HG02973 (cell line): ENCODE measurements at regions not wholly inside any gene's neighbourhood (a gene's known extent, or its start where the extent isn't known, plus 50 kb on each side); places are given as distances from the start of the nearest gene placed in this dataset.

Experiments used
- ATAC-seq: cut with Tn5 transposase; IDR thresholded peaks from one replicate; pipeline ENCODE4 v1.9.1; 2021; ENCODE audit warnings: moderate library complexity; ENCODE audit not compliant: unreplicated experiment

DNA sequence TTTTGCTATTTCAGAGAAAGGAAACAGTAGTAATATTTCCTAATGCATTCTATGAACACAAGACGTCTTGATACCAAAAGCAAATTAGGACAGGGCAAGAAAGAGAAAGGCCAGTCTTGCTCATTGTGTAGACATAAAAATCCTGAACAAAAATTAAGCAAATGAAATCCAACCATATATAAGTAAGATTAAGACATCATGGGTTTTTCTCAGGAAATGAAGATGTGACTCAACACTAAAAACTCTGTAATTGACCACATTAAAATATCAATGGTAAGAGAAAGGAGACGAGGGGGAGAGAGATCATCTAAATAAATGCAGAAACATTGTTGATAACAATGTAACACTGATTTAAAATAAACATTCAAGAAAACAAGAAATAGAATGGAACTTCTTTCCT lies 205.4 kb downstream of the SOD2 start:
- no peak for ATAC-seq

DNA sequence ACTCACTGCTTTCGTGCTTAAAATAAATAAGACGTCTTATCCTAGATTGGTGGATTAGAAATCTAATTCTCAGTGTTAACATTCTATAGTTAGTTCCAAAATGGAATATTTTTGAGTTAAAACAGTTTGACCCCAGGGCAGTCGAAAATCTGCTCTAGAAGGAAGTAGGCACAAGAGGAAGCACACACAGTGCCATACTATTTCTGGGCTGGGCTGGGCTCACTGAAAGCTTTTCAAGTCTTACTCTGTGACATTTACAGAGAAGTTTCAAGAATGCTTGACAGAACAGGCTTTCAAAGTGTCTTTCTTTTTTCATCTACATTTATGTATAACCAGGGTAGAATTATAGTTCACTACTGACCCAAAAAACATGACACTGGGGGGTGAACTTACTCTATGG lies 209.8 kb downstream of the SOD2 start:
- ATAC-seq: no peak

DNA sequence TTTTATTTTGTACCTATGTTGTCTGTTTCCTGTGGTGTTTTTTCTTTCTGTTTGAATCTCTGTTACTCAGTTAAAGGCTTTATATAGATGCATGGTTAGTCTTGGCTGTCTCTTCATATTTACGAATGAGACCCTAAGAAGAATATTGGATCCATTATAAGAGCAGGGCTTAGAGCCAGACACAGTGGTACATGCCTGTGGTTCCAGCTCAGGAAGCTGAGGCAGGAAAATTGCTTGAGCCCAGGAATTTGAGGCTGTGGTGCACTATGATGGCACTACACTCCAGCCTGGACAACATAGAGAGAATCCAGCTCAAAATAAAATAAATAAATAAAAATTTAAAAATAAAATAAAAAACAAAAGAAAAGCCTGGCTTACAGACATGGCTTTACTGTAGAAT lies 211.1 kb downstream of the SOD2 start:
- ATAC-seq: no peak

DNA sequence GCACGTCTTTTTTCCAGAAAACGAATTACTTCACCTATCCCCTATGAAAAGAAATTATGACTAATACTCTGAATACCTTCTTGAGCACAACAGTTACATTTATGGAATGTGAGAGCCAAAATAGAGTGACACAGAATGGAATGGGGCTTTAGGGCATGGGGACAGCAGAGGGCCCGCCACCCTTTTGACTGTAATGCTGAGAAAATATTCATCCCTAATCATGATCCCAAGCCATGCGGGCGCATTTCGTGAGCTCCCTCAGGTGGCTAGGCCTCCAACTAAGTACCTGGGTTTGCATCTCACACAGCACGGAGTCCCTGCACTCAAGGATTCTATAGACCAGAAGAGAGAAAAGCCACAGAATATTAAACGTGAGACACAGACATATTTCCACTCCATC lies 212.6 kb downstream of the SOD2 start:
- ATAC-seq: no peak

DNA sequence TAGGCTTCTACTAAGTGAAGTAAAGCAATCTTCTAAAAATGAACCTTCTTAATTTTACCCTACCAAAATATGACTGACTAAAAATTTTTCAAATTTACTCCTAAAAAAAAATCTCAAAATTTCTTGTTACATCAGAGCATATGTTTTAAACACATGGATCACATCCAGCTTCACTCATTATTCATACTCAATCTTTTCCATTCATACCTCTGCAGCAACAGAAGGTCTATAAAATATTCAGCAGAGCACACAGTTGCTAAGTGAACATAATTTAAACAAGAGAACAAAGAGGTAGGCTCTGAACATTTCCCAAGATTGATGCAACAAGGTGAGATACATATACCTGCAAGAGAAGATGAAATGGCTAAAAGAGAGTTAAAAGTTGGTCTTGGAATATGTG lies 213.9 kb downstream of the SOD2 start:
- no peak for ATAC-seq

DNA sequence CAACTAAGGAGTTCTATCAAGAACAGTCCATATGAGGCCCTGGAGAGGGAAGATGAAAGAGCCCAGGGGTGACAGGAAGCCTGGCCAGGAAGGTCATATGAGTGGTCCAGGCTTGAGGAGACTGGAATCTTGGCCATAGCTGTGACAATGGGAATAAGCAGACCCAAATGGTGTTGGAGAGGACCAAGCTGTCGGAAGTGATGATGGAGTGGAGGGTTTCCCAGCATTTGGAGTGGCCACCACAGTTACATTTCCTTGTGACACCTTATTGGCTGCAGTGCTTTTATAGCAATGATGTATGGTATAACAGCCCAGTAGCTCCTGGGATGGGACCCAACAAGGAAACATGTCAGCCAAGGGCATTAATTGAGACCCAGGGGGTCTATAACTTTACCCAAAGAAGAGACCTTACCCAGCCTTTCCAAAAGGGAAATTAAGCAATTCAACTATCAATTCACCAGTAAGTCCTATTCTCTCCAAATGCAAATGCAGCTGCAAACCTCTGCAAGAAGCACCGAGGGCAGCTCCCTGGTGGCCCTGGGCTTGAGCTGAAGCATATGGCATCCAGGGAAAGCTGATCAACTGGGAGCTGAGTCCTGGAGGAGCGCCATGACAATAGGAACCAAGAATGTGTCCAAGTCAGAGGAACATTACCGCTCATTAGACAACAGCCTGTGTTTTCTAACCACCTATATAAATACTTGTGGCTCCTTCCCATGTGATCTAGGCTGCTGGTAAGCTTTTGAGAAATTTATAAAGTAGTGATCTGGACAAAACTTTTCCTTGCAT lies 219.4 kb downstream of the SOD2 start:
- ATAC-seq: no peak

DNA sequence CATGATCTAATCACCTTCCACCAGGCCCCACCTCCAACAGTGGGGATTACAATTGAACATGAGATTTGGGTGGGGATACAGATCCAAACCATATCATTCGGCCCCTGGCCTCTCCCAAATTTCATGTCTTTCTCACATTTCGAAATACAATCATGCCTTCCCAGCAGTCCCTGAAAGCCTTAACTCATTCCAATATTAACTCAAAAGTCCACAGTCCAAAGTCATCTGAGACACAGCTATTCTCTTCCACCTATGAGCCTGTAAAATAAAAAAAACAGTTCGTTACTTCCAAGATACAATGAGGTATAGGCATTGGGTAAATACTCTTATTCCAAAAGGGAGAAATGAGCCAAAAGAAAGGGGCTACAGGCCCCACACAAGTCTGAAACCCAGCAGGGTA lies 222.6 kb downstream of the SOD2 start:
- no peak for ATAC-seq

DNA sequence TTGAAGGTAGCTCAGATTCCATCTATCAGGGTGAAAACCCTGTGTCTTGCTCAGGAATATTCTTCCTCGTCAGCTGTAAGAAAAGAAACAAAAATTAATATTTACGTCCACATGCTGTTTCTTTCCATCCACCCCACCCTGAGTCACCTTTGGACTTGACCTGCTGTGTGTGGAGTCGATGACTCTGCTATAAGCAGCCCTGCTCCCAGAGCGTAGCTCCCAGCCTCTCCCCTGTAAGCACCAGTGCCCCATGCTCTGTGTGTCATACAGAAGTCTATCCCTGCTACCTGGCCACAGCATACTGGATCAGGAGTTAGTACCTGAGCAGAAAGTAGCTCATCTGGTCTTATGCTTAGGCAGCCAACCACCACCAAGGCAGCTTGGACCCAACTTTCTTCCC lies 223.6 kb downstream of the SOD2 start:
- ATAC-seq: no peak

DNA sequence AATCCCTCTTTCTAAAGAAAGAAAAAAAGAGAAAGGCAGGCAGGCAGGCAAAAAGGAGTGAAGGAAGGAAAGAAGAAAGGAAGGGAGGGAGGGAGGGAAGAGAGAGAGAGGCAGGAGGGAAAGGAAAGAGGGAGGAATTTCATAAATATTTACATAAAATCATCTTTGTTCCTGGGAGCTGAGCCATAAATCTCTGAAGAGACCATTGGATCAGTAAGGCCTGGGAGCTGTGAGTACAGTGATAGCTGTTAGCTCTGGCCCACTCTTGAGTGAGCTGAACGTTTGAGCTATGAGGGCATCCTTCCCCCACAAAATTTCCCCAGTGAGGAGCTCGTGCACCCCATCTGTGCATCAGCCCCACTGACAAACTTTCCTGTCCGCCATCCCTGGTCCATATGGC lies 224.0 kb downstream of the SOD2 start:
- ATAC-seq: no peak

DNA sequence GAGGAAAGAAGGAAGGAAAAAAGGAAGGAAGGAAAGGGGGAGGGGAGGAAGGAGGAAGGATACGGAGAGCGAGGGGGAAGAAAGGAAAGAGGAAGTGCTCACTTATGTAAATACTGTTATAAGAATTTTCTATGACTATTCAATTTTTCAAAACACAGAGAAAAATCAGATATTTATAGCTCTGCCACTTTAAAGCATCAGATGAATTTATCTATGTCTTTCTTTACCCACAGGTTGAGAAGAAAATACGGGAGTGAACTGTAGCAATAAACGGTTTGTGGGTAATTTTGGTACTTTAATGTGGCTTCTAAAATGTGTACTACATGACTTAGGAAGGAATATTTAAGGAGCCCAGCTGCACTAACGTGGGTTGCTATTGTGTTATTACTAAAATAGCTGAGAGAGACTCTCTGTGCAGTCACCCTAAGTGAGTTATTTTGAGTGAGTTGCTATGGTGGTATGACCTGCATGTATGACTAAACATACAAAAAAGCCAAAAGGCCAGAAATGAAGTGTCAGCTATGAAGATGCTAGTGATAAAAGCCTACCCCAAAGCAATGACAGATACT lies 225.5 kb downstream of the SOD2 start:
- ATAC-seq: peak; percentile 75

DNA sequence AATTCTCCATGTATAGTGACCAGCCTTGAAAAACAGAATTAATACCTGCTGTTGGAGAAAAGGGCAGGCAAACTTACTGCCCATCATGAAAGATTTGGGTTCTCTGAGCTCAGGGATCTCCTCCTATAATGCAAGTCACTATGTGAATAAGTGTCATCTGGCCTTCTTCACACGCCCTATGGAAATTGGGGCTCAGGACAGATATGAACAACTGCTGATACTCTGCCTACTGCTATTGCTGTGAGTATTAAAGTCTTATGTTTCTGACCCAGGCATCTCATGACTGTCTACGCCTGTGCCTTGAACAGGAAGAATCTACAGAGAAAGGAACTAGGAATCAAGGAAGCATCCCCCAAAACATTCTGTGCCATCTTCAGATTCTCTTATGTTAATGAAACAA lies 226.1 kb downstream of the SOD2 start:
- no peak for ATAC-seq

DNA sequence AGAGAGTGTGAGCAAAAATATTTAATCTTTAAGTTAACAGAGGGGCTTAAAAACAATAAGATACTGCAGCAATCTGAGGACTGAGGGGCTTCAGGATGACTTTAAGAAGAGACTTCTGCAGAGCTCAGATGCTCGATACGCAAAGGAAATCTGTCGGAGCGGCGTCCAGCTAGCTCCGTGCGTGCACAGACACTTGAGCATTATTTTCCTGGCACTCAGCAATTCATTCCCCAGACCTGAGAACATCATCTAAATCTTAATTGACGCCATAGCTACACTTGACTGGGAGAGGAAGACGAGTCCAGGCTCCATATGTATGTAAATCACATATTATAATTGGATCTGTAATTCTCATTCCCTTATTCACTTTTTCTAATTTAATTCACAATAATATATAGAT lies 228.2 kb downstream of the SOD2 start:
- no peak for ATAC-seq

DNA sequence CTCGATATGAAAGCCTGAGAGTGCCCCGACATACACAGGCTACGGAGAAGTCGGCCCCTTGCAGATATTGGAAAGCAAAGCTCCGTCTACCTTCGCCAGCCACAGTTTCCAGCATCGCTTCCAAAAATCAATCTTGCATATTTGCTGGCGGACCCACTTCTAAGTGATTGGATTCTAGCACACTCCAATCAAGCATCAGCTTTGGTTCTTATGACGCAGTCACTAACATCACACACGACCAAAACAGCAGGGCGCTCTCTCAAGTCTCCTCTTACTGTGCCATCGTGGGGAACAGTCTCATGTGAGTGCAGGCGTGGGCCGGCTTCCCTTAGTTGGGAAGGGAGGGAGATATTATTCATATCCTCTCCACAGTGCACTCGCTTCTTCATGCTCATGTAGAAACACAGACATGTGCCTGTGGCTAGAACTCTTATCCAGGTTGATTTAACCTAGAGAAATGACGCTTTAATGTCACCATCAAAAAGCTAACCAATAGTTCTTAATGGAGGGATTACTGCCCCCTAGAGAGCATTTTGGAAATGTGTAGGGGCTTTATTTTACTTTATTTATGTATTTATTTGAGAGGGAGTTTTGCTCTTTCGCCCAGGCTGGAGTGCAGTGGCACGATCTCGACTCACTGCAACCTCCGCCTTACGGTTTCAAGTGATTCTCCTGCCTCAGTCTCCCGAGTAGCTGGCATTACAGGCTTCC lies 229.8 kb downstream of the SOD2 start:
- ATAC-seq: no peak

DNA sequence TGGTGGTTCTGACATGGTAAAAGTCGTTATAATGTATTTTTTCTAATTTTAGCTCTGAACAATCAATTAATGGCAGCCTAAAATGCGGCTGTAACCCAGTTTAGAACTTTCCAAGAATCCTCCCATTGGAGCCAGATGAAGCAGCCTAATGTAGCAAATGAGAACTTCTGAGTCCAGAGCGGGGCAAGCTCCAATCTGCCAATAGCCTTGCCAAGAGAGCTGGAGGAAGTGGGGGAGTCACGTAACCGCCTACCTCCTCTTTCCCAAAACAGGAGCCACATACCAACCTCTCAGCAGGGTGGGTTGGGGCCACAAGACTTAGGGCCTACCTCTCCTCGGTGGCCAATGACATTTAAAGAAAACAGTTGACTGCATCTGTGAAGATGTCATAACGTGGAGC lies 230.6 kb downstream of the SOD2 start:
- ATAC-seq: no peak

DNA sequence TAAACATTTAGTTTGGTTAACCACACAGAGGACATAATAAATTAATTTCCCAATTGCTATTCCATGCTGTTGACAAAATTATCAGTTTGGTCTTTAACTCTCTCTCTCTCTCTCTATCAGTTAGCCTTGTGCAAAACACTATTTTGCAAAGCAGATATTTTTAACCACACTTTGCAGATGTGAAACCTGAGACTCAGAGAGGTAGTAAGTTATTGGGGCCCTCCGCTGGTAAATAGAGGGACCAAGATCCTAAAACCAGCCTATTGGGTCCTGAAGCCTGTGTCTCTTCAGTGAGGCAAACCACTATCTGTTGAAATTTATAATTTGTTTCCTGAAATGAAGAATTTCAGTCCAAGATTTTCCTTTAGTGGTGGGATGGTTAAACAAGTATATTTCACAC lies 231.0 kb downstream of the SOD2 start:
- ATAC-seq: no peak

DNA sequence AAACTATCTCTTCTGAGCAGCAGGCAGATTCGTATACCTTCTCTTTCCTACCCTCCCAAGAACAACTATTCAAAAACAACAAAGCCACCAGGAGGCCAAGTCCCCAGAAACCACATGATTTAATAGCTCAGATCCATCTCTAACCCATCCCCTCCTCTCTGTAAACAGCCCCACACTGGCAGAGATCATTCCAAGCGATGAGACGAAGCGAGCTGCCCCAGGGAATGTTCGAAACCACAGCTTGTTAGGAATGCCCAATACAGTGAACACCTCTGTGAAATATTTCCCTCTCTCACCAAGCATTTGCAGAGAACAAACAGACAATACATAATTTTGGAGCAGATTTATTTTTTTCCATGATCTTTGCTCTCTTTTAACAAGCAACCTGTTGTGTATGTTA lies 231.8 kb downstream of the SOD2 start:
- ATAC-seq: no peak

DNA sequence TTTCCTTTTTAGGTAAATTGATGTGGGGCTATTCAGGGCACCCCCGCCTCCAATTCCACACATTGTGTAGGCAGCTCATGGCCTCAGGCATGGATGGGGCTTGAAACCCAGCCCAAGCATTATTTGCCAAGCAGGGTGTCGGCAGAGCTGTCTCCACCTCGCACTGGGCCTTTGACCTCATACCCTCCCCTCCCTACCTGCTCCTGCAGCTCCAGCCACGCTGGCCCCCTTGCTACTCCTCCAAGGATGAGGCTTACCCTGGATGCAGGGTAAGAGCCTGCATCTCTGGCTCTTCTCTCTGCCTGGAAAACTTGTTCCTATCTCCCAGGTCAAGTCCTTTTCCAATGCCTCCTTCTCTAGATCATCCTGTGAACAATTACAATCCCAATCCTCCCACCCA lies 232.6 kb downstream of the SOD2 start:
- ATAC-seq: no peak

DNA sequence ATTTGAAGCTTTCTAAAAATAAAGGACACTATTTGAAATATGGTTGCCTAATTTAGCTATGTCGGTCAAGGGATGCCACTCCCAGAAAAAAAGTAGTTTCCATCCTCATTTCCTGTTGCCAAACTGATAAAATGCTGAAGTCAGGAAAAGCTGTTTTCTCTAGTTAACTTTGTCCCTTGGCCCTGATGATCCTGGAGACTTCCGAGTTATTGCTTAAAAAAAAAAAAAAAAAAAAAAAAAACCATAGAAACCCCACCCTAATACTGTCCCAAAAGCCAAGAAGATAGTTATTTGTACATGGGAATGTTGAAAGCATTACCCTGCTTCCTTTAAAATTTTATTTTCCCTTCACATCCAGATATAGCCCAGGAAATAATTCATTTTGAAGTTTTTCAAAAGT lies 236.7 kb downstream of the SOD2 start:
- no peak for ATAC-seq

DNA sequence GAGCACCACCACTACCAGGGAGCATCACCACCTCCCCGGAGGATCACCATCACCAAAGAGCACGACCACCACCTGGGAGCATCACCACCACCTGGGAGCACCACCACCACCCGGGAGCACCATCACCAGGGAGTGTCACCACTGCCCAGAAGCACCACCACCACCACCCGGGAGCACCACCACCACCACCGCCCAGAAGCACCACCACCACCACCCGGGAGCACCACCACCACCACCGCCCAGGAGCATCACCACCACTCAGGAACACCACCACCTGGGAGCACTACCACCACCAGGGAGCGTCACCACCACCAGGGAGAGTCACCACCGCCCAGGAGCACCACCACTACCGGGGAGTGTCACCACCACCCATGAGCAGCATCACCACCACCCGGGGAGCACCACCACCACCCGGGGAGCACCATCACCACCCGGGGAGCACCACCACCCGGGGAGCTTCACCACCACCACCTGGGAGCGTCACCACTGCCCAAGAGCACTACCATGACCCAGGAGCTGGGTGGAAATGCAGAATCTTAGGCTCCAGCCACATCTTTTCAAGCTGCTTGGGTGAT lies 237.3 kb downstream of the SOD2 start:
- ATAC-seq: no peak

DNA sequence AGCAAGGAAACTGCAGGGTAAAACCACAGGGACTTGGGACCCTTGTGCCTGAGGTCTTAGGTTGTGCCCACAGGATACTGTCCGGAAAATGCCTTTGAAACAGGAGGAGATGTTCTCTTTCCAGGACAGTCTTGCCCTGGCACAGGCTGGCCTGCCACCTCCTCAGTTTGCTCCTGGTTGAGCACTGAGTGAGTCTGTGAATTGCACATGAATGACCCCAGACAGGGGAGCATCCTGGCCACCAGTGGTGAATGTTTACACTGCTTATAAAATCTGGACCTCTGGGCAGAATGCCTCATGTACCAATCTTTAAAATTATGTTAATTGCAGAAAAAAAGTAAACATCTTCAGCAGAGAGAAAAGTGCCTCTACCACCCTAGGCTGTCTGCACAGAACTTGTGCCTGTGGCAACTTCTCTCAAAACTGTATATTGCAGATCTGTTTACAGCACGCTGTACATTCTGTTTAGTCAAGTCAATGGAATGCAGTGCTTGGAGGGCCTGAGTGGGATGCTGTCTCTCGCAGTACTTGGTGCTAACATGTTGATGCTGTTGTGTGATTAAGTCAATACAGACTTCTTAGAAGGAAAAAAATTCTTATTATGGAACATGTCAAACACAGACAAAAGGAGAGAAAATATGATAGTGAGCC lies 242.1 kb downstream of the SOD2 start:
- no peak for ATAC-seq

DNA sequence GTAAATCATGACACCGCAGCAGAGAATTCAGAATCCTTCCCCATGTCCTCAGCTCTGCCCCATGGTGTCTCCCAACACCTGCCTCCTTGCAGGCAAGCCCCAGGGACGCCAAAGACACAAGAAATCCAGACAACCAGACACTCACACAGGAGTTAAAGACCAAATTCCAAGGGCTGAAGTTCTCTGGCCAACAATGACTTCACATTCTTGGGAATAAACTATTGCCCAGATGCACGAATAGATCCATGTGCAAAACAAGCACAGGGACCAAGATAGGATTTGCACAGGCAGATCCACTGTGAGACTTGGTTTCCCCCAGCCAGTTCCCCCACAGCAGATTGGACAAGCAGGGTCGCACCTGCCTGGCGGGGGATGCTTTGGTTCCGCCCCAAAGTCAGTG lies 246.7 kb downstream of the SOD2 start:
- no peak for ATAC-seq

DNA sequence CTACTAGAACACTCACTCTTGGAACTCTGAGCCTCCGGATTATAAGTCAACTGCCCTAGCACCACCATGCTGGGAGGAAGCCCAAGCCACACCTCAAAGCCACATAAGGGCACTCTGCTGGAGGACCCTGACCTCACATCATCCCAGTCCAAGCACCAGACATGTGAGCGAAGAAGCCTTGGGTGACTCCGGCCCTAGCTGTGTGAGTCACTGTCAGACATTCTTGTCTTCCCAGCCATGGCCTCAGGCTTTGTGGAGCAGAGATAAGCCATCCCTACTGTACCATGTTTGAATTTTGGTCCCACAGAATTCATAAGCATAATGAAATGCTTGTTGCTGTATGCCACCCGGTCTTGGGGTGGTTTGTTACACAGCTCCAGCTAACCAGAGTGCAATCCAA lies 247.7 kb downstream of the SOD2 start:
- ATAC-seq: no peak
